GM12874 (cell line): ENCODE measurements at regions not wholly inside any gene's neighbourhood (a gene's known extent, or its start where the extent isn't known, plus 50 kb on each side); places are given as distances from the start of the nearest gene placed in this dataset.

Source experiments
- CTCF ChIP-seq: IDR thresholded peaks from 2 replicates; pipeline ENCODE4 v1.5.1; 2011; ENCODE audit warnings: low read depth, mild to moderate bottlenecking, control low read depth, low read length, moderate library complexity; ENCODE audit not compliant: insufficient read depth

- no peak for TF ChIP-seq CTCF
These were observed 1172.6 kb upstream of the AMELY start for GRCh38 chrY:8084192-8084591.

- TF ChIP-seq CTCF: no peak
These were observed 1169.6 kb upstream of the AMELY start for GRCh38 chrY:8081151-8081550.

GRCh38 chrY:8065220-8065619 is 1153.7 kb upstream of the AMELY start:
- no peak for TF ChIP-seq CTCF

- no peak for TF ChIP-seq CTCF
These were observed 1152.9 kb upstream of the AMELY start for GRCh38 chrY:8064500-8064899.

- no peak for TF ChIP-seq CTCF
These were observed 1152.4 kb upstream of the AMELY start for GRCh38 chrY:8063973-8064372.

GRCh38 chrY:8058613-8059012 is 1147.1 kb upstream of the AMELY start:
- no peak for TF ChIP-seq CTCF

- no peak for TF ChIP-seq CTCF
These were observed 1139.8 kb upstream of the AMELY start for GRCh38 chrY:8051340-8051739.

- no peak for TF ChIP-seq CTCF
These were observed 1129.7 kb upstream of the AMELY start for GRCh38 chrY:8041238-8041637.
